HCT116 (cell line): ENCODE measurements at regions not wholly inside any gene's neighbourhood (a gene's known extent, or its start where the extent isn't known, plus 50 kb on each side); places are given as distances from the start of the nearest gene placed in this dataset.

ENCODE experiments used
- ATAC-seq: fragments of 200-7000 bp; cut with Tn5 transposase; 2 replicates; pipeline ENCODE4 v1.9.1; 2020; ENCODE audit warnings: mild to moderate bottlenecking, moderate library complexity
- BruUV-seq: library from RNA; stranded (reverse); fragments of 400-500 nt; replicated peaks from 2 replicates; lab custom pipeline; 2021; lab: Mats Ljungman, UMichigan
- CTCF ChIA-PET: fragments of 300-600 bp; sonication (Branson Sonifier 250); formaldehyde crosslinking; loops from one replicate; lab custom pipeline; 2021; ENCODE audit warnings: antibody characterized with exemption; lab: Charles Lee
- POLR2A ChIA-PET: fragments of 300-600, 350-600 bp; sonication (Branson Sonifier 250); formaldehyde crosslinking; loops from one replicate; lab custom pipeline; 2021; ENCODE audit warnings: antibody characterized with exemption; lab: Charles Lee
- RAD21 ChIA-PET, 2 experiments: fragments of 300-600 bp; sonication (Branson Sonifier 250); formaldehyde crosslinking; loops; one replicate each; lab custom pipeline; 2023; ENCODE audit warnings: low total read pairs in 2 of 2; ENCODE audit not compliant: uncharacterized antibody in 2 of 2, unreplicated experiment in 2 of 2, low non-redundant PET in 1 of 2; lab: Charles Lee
- DNase-seq: peaks from one replicate; pipeline ENCODE4 v3.0.0-alpha.2; 2010; ENCODE audit warnings: low read depth, low spot score
- H2AFZ ChIP-seq: fragments of 200-600 bp; shearing (Covaris generic), sonication (generic); 2 replicates; pipeline ENCODE4 v1.6.1; 2017; ENCODE audit warnings: low read depth, mixed run types, mixed read lengths, antibody characterized with exemption, low read length; ENCODE audit not compliant: poor library complexity, severe bottlenecking
- H3K27ac ChIP-seq: 2 replicates; pipeline ENCODE4 v1.5.1; 2012; ENCODE audit warnings: low read depth, low read length
- H3K27me3 ChIP-seq: fragments of 200-600 bp; sonication (generic); 2 replicates; pipeline ENCODE4 v1.6.1; 2016; ENCODE audit warnings: mixed run types, low read length, mixed read lengths; ENCODE audit not compliant: insufficient read depth
- H3K36me3 ChIP-seq, 2 experiments: fragments of 200-500 bp in 1 of 2; fragments of 200-600 bp in 1 of 2; sonication (Bioruptor generic) in 1 of 2; sonication (generic) in 1 of 2; 2 replicates each; pipeline versions ENCODE4 v1.5.1 to v1.6.1; 2014 to 2016; ENCODE audit warnings: low read length in 2 of 2, inconsistent platforms in 1 of 2, mixed read lengths in 1 of 2, mixed run types in 1 of 2; ENCODE audit not compliant: insufficient read depth in 2 of 2, control insufficient read depth in 1 of 2
- H3K4me1 ChIP-seq, 2 experiments: fragments of 200-600 bp in 1 of 2; sonication (generic) in 1 of 2; 2 replicates each; pipeline versions ENCODE4 v1.5.1 to v1.6.1; 2012 to 2017; ENCODE audit warnings: low read length in 2 of 2, inconsistent platforms in 1 of 2, mild to moderate bottlenecking in 1 of 2, mixed read lengths in 1 of 2, mixed run types in 1 of 2, moderate library complexity in 1 of 2; ENCODE audit not compliant: insufficient read depth in 2 of 2, control insufficient read depth in 1 of 2
- H3K4me2 ChIP-seq: fragments of 200-600 bp; sonication (generic); 2 replicates; pipeline ENCODE4 v1.6.1; 2017; ENCODE audit warnings: mixed run types, low read length, mixed read lengths
- H3K4me3 ChIP-seq, 2 experiments: fragments of 200-600 bp in 1 of 2; sonication (generic) in 1 of 2; replicated peaks in 1 of 2; 2 replicates each; pipeline ENCODE4 v1.5.1; 2011 to 2016; ENCODE audit warnings: low read length in 2 of 2, control low read depth in 1 of 2, low read depth in 1 of 2, mild to moderate bottlenecking in 1 of 2, mixed read lengths in 1 of 2, mixed run types in 1 of 2
- H3K79me2 ChIP-seq: fragments of 200-600 bp; sonication (generic); 2 replicates; pipeline ENCODE4 v1.6.1; 2017; ENCODE audit warnings: mild to moderate bottlenecking, mixed run types, low read length, moderate library complexity, mixed read lengths; ENCODE audit not compliant: insufficient read depth
- H3K9ac ChIP-seq: fragments of 200-600 bp; sonication (generic); 2 replicates; pipeline ENCODE4 v1.6.1; 2016; ENCODE audit warnings: low read length, mixed read lengths
- H3K9me2 ChIP-seq: fragments of 200-600 bp; sonication (generic), shearing (Covaris generic); 2 replicates; pipeline ENCODE4 v1.6.1; 2017; ENCODE audit warnings: mixed run types, mild to moderate bottlenecking, moderate library complexity; ENCODE audit not compliant: insufficient read depth
- H3K9me3 ChIP-seq, 2 experiments: fragments of 200-500 bp in 1 of 2; fragments of 200-600 bp in 1 of 2; sonication (Bioruptor generic) in 1 of 2; sonication (generic) in 1 of 2; 2 replicates each; pipeline ENCODE4 v1.6.1; 2014 to 2017; ENCODE audit warnings: low read length in 2 of 2, mixed read lengths in 2 of 2, inconsistent platforms in 1 of 2, low read depth in 1 of 2, mild to moderate bottlenecking in 1 of 2, mixed run types in 1 of 2, moderate library complexity in 1 of 2; ENCODE audit not compliant: control insufficient read depth in 1 of 2, insufficient read depth in 1 of 2
- H4K20me1 ChIP-seq: fragments of 200-600 bp; sonication (generic), shearing (Covaris generic); 2 replicates; pipeline ENCODE4 v1.6.1; 2017; ENCODE audit warnings: mixed run types, mild to moderate bottlenecking, moderate library complexity; ENCODE audit not compliant: insufficient read depth
- ATF3 ChIP-seq: IDR thresholded peaks from 2 replicates; pipeline ENCODE4 v1.6.1; 2012
- CBX3 ChIP-seq: IDR thresholded peaks from 2 replicates; pipeline ENCODE4 v1.6.1; 2012; ENCODE audit warnings: low read depth
- CEBPB ChIP-seq: IDR thresholded peaks from 2 replicates; pipeline ENCODE4 v1.6.1; 2012; ENCODE audit warnings: low read depth
- EGR1 ChIP-seq: IDR thresholded peaks from 2 replicates; pipeline ENCODE4 v1.6.1; 2012; ENCODE audit warnings: low read depth
- ELF1 ChIP-seq: IDR thresholded peaks from 2 replicates; pipeline ENCODE4 v1.6.1; 2012; ENCODE audit warnings: low read depth, borderline replicate concordance
- EZH2phosphoT487 ChIP-seq: fragments of 200-600 bp; IDR thresholded peaks from 2 replicates; pipeline ENCODE4 v1.6.1; 2018; ENCODE audit warnings: antibody characterized with exemption, borderline replicate concordance
- MAX ChIP-seq: IDR thresholded peaks from 2 replicates; pipeline ENCODE4 v1.6.1; 2012
- POLR2A ChIP-seq: IDR thresholded peaks from 2 replicates; pipeline ENCODE4 v1.7.0; 2011; ENCODE audit warnings: borderline replicate concordance; ENCODE audit not compliant: insufficient read depth, insufficient read length; ENCODE audit errors: extremely low read depth
- RAD21 ChIP-seq: IDR thresholded peaks from 2 replicates; pipeline ENCODE4 v1.6.1; 2012; ENCODE audit warnings: low read depth, mild to moderate bottlenecking
- REST ChIP-seq: IDR thresholded peaks from 2 replicates; pipeline ENCODE4 v1.6.1; 2012; ENCODE audit warnings: low read depth
- SP1 ChIP-seq: IDR thresholded peaks from 2 replicates; pipeline ENCODE4 v1.6.1; 2012; ENCODE audit warnings: low read depth
- TCF7L2 ChIP-seq: IDR thresholded peaks from 2 replicates; pipeline ENCODE4 v1.7.0; 2011; ENCODE audit warnings: borderline replicate concordance, inconsistent platforms; ENCODE audit not compliant: insufficient read depth, insufficient read length; ENCODE audit errors: extremely low read depth
- YY1 ChIP-seq: IDR thresholded peaks from 2 replicates; pipeline ENCODE4 v1.6.1; 2011; ENCODE audit warnings: low read length, low read depth, moderate library complexity, mild to moderate bottlenecking; ENCODE audit not compliant: insufficient replicate concordance; ENCODE audit errors: extremely low read depth
- ZBTB33 ChIP-seq: IDR thresholded peaks from 2 replicates; pipeline ENCODE4 v1.6.1; 2011; ENCODE audit warnings: mild to moderate bottlenecking, low read length, moderate library complexity; ENCODE audit not compliant: insufficient replicate concordance; ENCODE audit errors: extremely low read depth
- ZFX ChIP-seq: fragments of 450-650 bp; IDR thresholded peaks from 2 replicates; pipeline ENCODE4 v1.6.1; 2017
- ZNF274 ChIP-seq: fragments of 200-500 bp; sonication (Bioruptor generic); IDR thresholded peaks from 2 replicates; pipeline ENCODE4 v1.6.1; 2014; ENCODE audit warnings: mild to moderate bottlenecking, low read depth, low read length, inconsistent platforms
- intact Hi-C: fragments of 100-400 bp; cut with micrococcal nuclease; formaldehyde crosslinking; loops from 2 replicates; pipeline ENCODE4 v1.10.0; 2022

- BruUV-seq, result no TSS peak
- intact Hi-C loops, result no loop called here
- no peak overlapping the region for H3K9ac ChIP-seq
- no peak for TF ChIP-seq CEBPB
- no peak for TF ChIP-seq EGR1
- ChIA-PET CTCF (no interaction called here), POLR2A (no interaction called here), RAD21 (no interaction called here)
- no peak overlapping the region for H3K27ac ChIP-seq
- no peak for DNase-seq
- no peak overlapping the region for H3K4me3 ChIP-seq
- H2AFZ ChIP-seq, result no peak overlapping the region
- H3K9me3 ChIP-seq, result peaks cover 7 to 30% of the 10 kb centered on the region in 2 experiments; a peak in 3 of 4 replicates
- ATAC-seq, result no peak
- H3K9me2 ChIP-seq, result no peaks in the 10 kb centered on the region
- H3K79me2 ChIP-seq, result no peaks in the 10 kb centered on the region
- no peaks in the 10 kb centered on the region for H3K36me3 ChIP-seq
- no peaks in the 10 kb centered on the region for H3K4me1 ChIP-seq
- no peaks in the 10 kb centered on the region for H4K20me1 ChIP-seq
- no peaks in the 10 kb centered on the region for H3K27me3 ChIP-seq
- no peak overlapping the region for H3K4me2 ChIP-seq
These were observed 580.7 kb downstream of the KCTD8 start for GRCh38 chr4:43867908-43868307.

GRCh38 chr4:43875655-43876054 is 573.0 kb downstream of the KCTD8 start:
- Histone ChIP-seq H3K4me2 (no peak overlapping the region), H3K4me3 (no peak overlapping the region), H3K27ac (no peak overlapping the region), H3K36me3 (no peaks in the 10 kb centered on the region), H3K9me3 (peaks cover 8 to 12% of the 10 kb centered on the region in 2 experiments; a peak in 2 of 4 replicates), H2AFZ (no peak overlapping the region), H4K20me1 (no peaks in the 10 kb centered on the region; the same call in 1 of the 2 replicates), H3K9me2 (no peaks in the 10 kb centered on the region), H3K27me3 (no peaks in the 10 kb centered on the region), H3K9ac (no peak overlapping the region), H3K4me1 (no peaks in the 10 kb centered on the region), H3K79me2 (no peaks in the 10 kb centered on the region)
- no TSS peak for BruUV-seq
- ChIA-PET POLR2A (no interaction called here), RAD21 (no interaction called here), CTCF (no interaction called here)
- DNase-seq (no peak), ATAC-seq (no peak)
- intact Hi-C loops, result no loop called here
- TF ChIP-seq ZNF274 (no peak), RAD21 (no peak), CEBPB (no peak), ATF3 (no peak), EZH2phosphoT487 (no peak), MAX (no peak), POLR2A (no peak), EGR1 (no peak), ELF1 (no peak), CBX3 (no peak), ZFX (no peak), ZBTB33 (no peak), YY1 (no peak), SP1 (no peak), REST (no peak), TCF7L2 (no peak)
